ENCODE measurements at regions not wholly inside any gene's neighbourhood (a gene's known extent, or its start where the extent isn't known, plus 50 kb on each side); places are given as distances from the start of the nearest gene placed in this dataset.

DNA sequence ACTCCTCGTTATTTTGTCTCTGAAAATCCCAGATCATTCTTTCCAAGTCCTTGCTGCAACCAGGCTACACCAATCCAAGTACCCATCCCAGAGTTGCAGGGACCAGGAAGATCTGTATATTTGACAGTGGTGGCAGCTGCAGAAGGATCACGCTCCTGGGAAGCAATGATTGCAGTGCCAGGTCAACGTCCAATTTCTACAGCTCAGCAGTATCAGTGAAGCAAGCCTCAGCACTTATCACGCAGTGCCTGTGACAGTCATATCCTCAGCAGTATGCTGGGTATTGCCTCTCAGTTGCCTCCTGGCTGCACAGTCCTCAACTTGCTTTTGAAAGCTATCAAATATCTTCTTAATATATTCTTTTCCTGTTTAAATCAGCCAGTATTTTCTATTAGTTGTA, 66.7 kb downstream of the BARHL2 start:
- no peak for DNase-seq

DNA sequence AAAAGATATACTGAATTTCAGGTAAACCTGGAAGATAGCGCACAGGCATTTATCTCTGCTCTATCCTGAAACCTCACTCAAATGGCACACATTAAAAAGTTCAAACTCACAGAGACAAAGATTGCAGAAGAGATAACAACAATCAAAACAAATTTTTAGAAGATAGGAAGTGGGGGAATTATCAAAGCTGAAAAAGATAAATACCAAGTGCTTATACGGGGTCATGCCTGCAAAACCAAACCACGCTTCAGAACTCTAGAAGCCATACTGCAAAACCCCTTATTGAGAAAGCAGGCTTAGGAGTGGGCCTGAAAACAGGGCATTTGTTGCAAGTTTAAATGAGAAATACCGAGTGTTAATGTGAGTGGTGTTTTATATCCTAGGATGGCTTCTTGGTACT, 76.8 kb downstream of the BARHL2 start:
- DNase-seq, result no peak

DNA sequence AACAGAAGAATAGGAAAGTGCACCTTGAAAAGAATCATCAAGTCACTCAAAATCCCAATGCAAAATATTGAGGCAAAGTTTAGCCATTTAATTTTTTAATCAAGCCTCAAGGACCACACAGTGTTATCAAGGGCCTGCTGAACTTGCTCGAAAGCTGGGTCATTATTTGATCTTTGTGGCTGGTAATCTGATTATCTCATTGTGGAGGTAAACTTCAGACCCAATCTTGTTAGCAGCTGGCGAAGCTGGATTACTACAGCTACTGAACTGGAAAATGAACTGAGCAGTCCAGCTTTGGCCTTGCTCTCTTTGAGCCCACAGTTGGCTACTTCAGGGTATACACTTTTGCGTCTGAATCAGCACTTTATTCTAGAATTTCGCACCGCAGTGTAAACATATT, 94.4 kb downstream of the BARHL2 start:
- no peak for DNase-seq

- no peak for DNase-seq
Observed at GRCh38 chr1:90621986-90622385, 95.1 kb downstream of the BARHL2 start.

GRCh38 chr1:90616395-90616794, 100.7 kb downstream of the BARHL2 start:
- DNase-seq, result no peak

DNA sequence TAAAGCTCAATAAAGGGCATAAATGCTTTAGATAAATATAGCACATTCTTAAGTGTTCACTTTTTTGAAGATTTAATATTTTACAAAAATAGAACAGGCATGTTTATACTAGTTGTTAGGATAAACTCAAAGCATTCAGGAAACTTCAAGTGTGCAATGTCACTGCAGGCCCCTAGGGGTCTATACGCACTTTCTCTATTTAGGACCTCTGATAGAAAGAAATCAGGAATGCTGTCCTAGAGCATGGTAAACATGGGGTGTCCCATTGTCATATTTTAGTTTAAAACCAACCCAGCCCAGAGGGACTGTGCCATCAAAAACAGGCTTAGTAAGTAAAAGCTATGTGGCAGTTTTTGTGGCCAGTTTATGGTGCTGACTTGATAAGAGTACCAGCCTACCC, 102.2 kb downstream of the BARHL2 start:
- DNase-seq, result no peak

DNA sequence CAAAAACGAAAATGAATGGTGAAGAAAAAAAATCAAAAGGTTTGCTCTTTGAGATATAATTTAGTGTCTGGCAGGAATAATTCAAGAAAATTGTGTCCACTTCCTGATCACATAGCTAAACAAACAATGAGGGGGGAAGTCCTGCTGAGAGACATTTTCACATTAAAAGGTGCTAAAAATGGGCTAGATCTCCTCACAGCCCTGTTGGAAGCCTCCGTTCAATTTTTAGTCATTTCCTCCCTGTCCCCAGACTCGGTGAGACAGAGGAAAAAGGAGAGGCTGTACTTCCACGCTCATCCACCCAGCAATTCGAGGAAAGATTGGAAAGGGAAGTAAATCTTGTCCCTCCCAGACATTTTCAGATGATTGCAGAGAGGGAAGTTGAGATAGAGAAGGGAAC, 103.7 kb downstream of the BARHL2 start:
- DNase-seq, result no peak

GRCh38 chr1:90612033-90612432, 105.1 kb downstream of the BARHL2 start:
- DNase-seq, result no peak

- DNase-seq, result no peak
Observed at GRCh38 chr1:90607736-90608135, 109.4 kb downstream of the BARHL2 start.

GRCh38 chr1:90605070-90605469, 112.0 kb downstream of the BARHL2 start:
- DNase-seq, result no peak

- DNase-seq, result no peak
Observed at GRCh38 chr1:90593312-90593711, 123.8 kb downstream of the BARHL2 start.

- no peak for DNase-seq
Observed at GRCh38 chr1:90591970-90592356, 125.1 kb downstream of the BARHL2 start.

GRCh38 chr1:90591355-90591969, 125.6 kb downstream of the BARHL2 start:
- no peak for DNase-seq

DNA sequence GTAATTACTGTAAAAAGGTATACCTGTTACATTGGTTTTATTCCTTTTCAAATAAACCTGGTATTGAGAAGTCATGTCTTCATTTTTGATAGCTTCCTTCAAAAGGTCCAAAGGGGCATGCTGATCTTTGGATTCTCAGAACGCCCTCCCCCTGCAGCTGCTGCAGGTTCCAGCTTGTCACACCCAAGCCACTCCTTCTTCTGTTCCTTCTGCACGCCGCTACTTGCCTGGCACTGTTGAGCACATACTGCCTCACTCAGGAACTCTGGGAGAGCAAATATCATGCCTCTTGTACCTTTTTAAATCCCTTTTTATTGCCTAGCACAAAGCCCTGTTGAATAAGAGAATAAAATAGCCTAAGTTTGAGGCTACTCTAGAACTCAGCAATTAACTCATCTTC, 136.9 kb downstream of the BARHL2 start:
- DNase-seq, result no peak

DNA sequence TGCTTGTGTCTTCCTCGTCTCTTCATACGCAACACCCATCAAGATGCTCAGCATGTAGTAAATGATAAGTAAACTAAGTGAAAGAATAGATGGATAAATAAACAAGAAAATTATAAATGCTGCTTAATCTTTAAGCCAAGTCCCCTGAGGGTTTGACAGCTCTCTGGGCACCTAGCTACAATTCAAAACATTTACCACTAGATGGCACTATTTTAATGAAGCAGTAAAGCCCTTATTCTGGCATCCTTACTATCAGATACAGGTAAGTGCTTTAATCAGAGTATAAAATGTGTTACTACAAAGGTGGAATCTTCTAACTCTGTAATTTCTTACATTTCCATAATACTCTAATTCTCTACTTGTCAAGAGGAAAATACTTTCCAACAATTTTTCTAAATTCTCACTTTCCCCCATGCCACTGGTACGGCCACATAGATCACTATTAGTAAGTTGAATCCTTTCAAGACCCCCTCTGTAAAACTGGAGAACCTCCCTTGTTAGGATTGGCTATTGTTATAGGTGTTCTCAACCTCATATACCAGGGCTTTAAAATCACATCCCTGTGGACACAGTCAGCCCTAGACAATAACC, 137.8 kb downstream of the BARHL2 start:
- DNase-seq, result no peak

GRCh38 chr1:90574692-90575370, 142.3 kb downstream of the BARHL2 start:
- DNase-seq, result no peak

DNA sequence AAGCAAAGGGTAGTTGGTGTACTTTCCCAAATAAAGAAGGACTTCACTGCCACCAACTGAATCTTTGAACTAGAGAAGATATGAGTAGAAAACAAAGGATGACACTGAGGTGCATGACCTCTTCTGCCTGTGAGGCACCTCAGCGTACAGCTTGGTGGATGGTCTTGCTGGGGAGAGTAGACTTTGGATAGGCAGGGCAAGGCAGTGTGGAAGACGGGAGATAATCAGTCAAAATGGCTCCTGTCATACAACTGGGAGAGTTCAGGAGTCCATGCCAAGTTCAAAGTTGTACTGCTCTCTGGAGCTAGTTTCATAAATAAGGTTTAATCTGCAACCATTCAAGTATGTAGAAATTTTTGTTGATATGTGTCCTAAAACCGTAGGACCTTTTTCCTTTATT, 143.4 kb downstream of the BARHL2 start:
- DNase-seq, result no peak

DNA sequence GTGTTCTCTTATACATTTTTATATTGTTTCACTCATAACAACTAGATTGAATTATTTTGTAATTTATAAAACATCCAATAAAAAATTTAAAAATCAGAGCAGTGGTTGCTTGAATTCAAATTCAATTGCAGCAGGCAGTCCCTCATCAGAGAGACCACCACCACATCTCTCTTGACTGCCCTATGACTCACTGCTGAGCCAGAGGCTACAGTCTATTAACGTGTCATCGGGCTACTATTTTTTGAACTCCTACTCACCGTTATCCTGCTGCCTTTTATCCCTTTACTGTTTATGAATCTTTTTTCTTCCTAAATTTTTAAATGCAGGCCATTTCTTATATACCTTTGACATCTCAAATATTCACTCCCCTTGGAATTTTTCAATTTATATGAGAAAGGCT, 144.7 kb downstream of the BARHL2 start:
- DNase-seq, result no peak

- DNase-seq, result no peak
Observed at GRCh38 chr1:90568436-90568835, 148.7 kb downstream of the BARHL2 start.

DNA sequence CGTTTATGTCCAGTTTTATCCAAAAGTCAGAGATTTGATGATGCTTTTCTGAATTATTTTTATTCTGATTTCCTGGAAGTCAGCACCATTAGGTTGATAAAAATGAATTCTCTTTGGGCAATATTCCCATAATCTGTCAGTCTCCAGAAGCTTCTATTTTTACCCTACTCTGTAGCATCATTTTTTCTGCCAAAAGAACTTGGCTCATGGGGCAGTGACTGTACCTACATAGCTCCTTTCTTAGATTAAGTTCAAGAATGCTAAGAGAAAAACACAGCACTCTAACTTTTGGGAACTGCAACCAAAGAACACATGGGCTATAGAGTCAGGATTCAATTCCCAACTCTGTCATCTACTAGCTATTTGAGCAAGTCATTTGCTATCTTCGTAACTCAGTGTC, 152.9 kb downstream of the BARHL2 start:
- DNase-seq, result no peak

GRCh38 chr1:90562892-90563291, 154.2 kb downstream of the BARHL2 start:
- DNase-seq, result no peak

DNA sequence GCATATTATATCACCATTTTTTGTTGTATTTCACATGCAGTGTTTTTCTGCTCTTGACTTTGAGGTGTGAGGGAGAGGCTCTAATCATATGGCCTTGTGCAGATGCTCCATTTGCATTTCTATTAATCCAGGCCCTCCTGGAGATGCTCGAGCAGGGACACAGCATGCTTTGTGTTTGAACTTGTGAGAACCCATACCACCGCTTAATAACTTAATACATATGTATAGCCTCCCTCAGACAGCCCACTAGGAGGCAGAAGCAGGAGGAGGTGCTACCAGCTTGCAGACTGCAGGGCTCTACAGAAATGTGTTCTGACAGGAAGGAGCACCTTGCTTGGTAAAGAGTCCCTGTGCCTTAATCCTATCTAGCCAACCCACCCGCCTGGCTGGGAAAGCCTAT, 155.2 kb downstream of the BARHL2 start:
- DNase-seq, result no peak

GRCh38 chr1:90561103-90561783, 155.9 kb downstream of the BARHL2 start:
- no peak for DNase-seq
